Sigmoid colon (tissue), 4 donors: ENCODE measurements at regions not wholly inside any gene's neighbourhood (a gene's known extent, or its start where the extent isn't known, plus 50 kb on each side); places are given as distances from the start of the nearest gene placed in this dataset.

ENCODE experiments used
- CTCF ChIP-seq, 4 experiments: fragments of 450-650 bp in 3 of 4; fragments of 200-600 bp in 1 of 4; IDR thresholded peaks; one replicate each; pipeline ENCODE4 v1.5.1; 2016 to 2019; ENCODE audit warnings: antibody characterized with exemption in 4 of 4, mild to moderate bottlenecking in 3 of 4, moderate library complexity in 2 of 4
- POLR2AphosphoS5 ChIP-seq, 4 donors: sonication (generic); formaldehyde crosslinking; IDR thresholded peaks; one replicate each; pipeline ENCODE4 v1.6.1; 2017; ENCODE audit warnings: antibody characterized with exemption in 4 of 4

- TF ChIP-seq POLR2AphosphoS5 (IDR thresholded peaks at IDR 0.05): no peak
- no peak for TF ChIP-seq CTCF (IDR thresholded peaks at IDR 0.05)
Measured at GRCh38 chrY:7457286-7458015, 545.9 kb upstream of the AMELY start.
